ENCODE measurements at regions not wholly inside any gene's neighbourhood (a gene's known extent, or its start where the extent isn't known, plus 50 kb on each side); places are given as distances from the start of the nearest gene placed in this dataset.

- TF ChIP-seq CTCF (IDR thresholded peaks at IDR 0.05) (no peak), POLR2A (IDR thresholded peaks at IDR 0.05) (no peak)
Measured at GRCh38 chr11:123254357-123254756, 59.3 kb upstream of the CLMP start.

Measured in thyroid gland (tissue), 4 donors.